K562 (cell line): ENCODE measurements at regions not wholly inside any gene's neighbourhood (a gene's known extent, or its start where the extent isn't known, plus 50 kb on each side); places are given as distances from the start of the nearest gene placed in this dataset.

Experiments
- ATAC-seq: fragments of 200-7000 bp; cut with Tn5 transposase; 3 replicates; pipeline ENCODE4 v1.9.1; 2020; ENCODE audit warnings: moderate library complexity
- BruUV-seq: library from RNA; stranded (reverse); fragments of 400-500 nt; replicated peaks from 2 replicates; lab custom pipeline; 2021; lab: Mats Ljungman, UMichigan
- CTCF ChIA-PET: fragments of 300-600 bp; formaldehyde crosslinking; extraction: SDS; loops from one replicate; lab custom pipeline; 2021; ENCODE audit warnings: low intra/inter-chr PET ratio; lab: Yijun Ruan, JAX
- POLR2A ChIA-PET: fragments of 300-600, 350-650 bp; sonication (Branson Sonifier 250); formaldehyde crosslinking; extraction: SDS; loops from one replicate; lab custom pipeline; 2021; ENCODE audit warnings: antibody characterized with exemption, inconsistent platforms; lab: Yijun Ruan, JAX
- DNase-seq, 4 experiments: peaks; one replicate each; pipeline versions ENCODE4 v3.0.0 to v3.0.0-alpha.2; 2011 to 2018; ENCODE audit warnings: low spot score in 3 of 4, mixed read lengths in 3 of 4; ENCODE audit errors: extremely low read depth in 1 of 4
- FAIRE-seq: peaks from 2 replicates; lab custom pipeline; 2011; peaks lifted over from hg19 to GRCh38; lab: Jason Lieb, UNC
- H2AFZ ChIP-seq: 2 replicates; pipeline ENCODE4 v1.6.0; 2011; ENCODE audit warnings: low read depth, low read length, control low read depth, inconsistent platforms
- H3K27ac ChIP-seq: fragments of 200-600 bp; 3 replicates; pipeline ENCODE4 v1.8.0; 2011; ENCODE audit warnings: low read depth, mild to moderate bottlenecking, control low read depth, inconsistent platforms, low read length, moderate library complexity, mixed read lengths; ENCODE audit errors: extremely low read depth
- H3K27me3 ChIP-seq, 2 experiments: fragments of 300-600 bp in 1 of 2; 2 replicates in 1 of 2; 3 replicates in 1 of 2; pipeline versions ENCODE4 v1.6.0 to v1.8.0; 2011; ENCODE audit warnings: inconsistent platforms in 2 of 2, low read length in 2 of 2, mild to moderate bottlenecking in 1 of 2, mixed read lengths in 1 of 2, moderate library complexity in 1 of 2; ENCODE audit not compliant: control insufficient read depth in 2 of 2, insufficient read depth in 2 of 2
- H3K36me3 ChIP-seq: fragments of 300-600 bp; 3 replicates; pipeline ENCODE4 v1.8.0; 2011; ENCODE audit warnings: mild to moderate bottlenecking, low read length, inconsistent platforms; ENCODE audit not compliant: control insufficient read depth, insufficient read depth
- H3K4me1 ChIP-seq, 2 experiments: fragments of 200-600 bp in 1 of 2; replicated peaks in 1 of 2; 2 replicates in 1 of 2; 3 replicates in 1 of 2; pipeline versions ENCODE4 v1.5.1 to v1.8.0; 2011; ENCODE audit warnings: inconsistent platforms in 2 of 2, low read length in 2 of 2, mild to moderate bottlenecking in 1 of 2, mixed read lengths in 1 of 2, moderate library complexity in 1 of 2; ENCODE audit not compliant: control insufficient read depth in 2 of 2, insufficient read depth in 2 of 2
- H3K4me2 ChIP-seq: 2 replicates; pipeline ENCODE4 v1.6.1; 2011; ENCODE audit warnings: low read length, control low read depth, inconsistent platforms, mixed read lengths; ENCODE audit not compliant: insufficient read depth
- H3K4me3 ChIP-seq: fragments of 200-600 bp; sonication (generic), shearing (Covaris generic); 2 replicates; pipeline ENCODE4 v1.5.1; 2016; ENCODE audit warnings: control low read depth, inconsistent platforms
- H3K79me2 ChIP-seq: fragments of 200-600 bp; 3 replicates; pipeline ENCODE4 v1.8.0; 2011; ENCODE audit warnings: low read length, inconsistent platforms; ENCODE audit not compliant: control insufficient read depth, insufficient read depth
- H3K9ac ChIP-seq, 2 experiments: 2 replicates each; pipeline versions ENCODE4 v1.6.0 to v1.6.1; 2011; ENCODE audit warnings: low read depth in 2 of 2, low read length in 2 of 2, control low read depth in 1 of 2, inconsistent platforms in 1 of 2, mild to moderate bottlenecking in 1 of 2, mixed read lengths in 1 of 2; ENCODE audit not compliant: insufficient read depth in 1 of 2
- H3K9me1 ChIP-seq: one replicate; pipeline ENCODE4 v1.6.0; 2011; ENCODE audit warnings: inconsistent platforms, mild to moderate bottlenecking, low read length, moderate library complexity; ENCODE audit not compliant: control insufficient read depth, insufficient read depth
- H3K9me3 ChIP-seq: replicated peaks from 2 replicates; pipeline ENCODE4 v1.5.1; 2011; ENCODE audit warnings: low read depth, low read length, inconsistent platforms; ENCODE audit not compliant: control insufficient read depth, insufficient read depth
- H4K20me1 ChIP-seq: replicated peaks from 2 replicates; pipeline ENCODE4 v1.6.1; 2011; ENCODE audit warnings: low read length, inconsistent platforms, mixed read lengths; ENCODE audit not compliant: control insufficient read depth, insufficient read depth
- BDP1 ChIP-seq: IDR thresholded peaks from 3 replicates; pipeline ENCODE4 v1.6.1; 2011; ENCODE audit not compliant: insufficient read length, insufficient read depth
- BRD4 ChIP-seq: fragments of 200-600 bp; sonication (generic); IDR thresholded peaks from 2 replicates; pipeline ENCODE4 v1.6.1; 2017; ENCODE audit warnings: inconsistent platforms
- COPS2 ChIP-seq: fragments of 450-650 bp; conservative IDR thresholded peaks from 2 replicates; pipeline ENCODE4 v1.6.1; 2016; ENCODE audit warnings: mild to moderate bottlenecking, moderate library complexity
- HDAC8 ChIP-seq: fragments of 450-650 bp; IDR thresholded peaks from 2 replicates; pipeline ENCODE4 v1.6.1; 2016; ENCODE audit warnings: mild to moderate bottlenecking, missing genetic modification characterization, moderate library complexity, missing compliant biosample characterization
- HNRNPUL1 ChIP-seq: fragments of 200-400 bp; formaldehyde crosslinking; IDR thresholded peaks from 2 replicates; pipeline ENCODE4 v1.6.1; 2017; ENCODE audit warnings: low read length
- POLR2A ChIP-seq: fragments of 450-650 bp; conservative IDR thresholded peaks from 2 replicates; pipeline ENCODE4 v1.6.1; 2016
- PTRF ChIP-seq: fragments of 450-650 bp; IDR thresholded peaks from 2 replicates; pipeline ENCODE4 v1.6.1; 2016; ENCODE audit warnings: mild to moderate bottlenecking, missing genetic modification characterization, missing compliant biosample characterization
- SRSF7 ChIP-seq: fragments of 200-400 bp; formaldehyde crosslinking; optimal IDR thresholded peaks from 2 replicates; pipeline ENCODE3; 2017; ENCODE audit warnings: mild to moderate bottlenecking, low read depth, low read length
- ZNF23 ChIP-seq: fragments of 250-450 bp; sonication (Bioruptor Pico); IDR thresholded peaks from 2 replicates; pipeline ENCODE4 v1.4.0; 2020; ENCODE audit warnings: mild to moderate bottlenecking
- WGBS: fragments of 100-300 bp; shearing (Covaris generic); methylation state at CpG from one replicate; pipeline ENCODE4 v1.1.6; 2016; ENCODE audit warnings: low coverage, mixed read lengths; ENCODE audit not compliant: insufficient coverage; ENCODE audit errors: missing lambda C conversion rate; 5-methylcytosine and 5-hydroxymethylcytosine counted together
- in situ Hi-C: fragments of 300-500 bp; cut with MboI; formaldehyde crosslinking; loops from 4 replicates; pipeline ENCODE4 v1.15.0; 2018; ENCODE audit warnings: inconsistent platforms, mixed read lengths
- intact Hi-C: fragments of 100-400 bp; cut with micrococcal nuclease; formaldehyde crosslinking; loops from 2 replicates; pipeline ENCODE4 v1.14.2; 2022
- TF ChIP-seq, protein P1 (sequence below): sonication (generic); formaldehyde crosslinking; IDR thresholded peaks from 2 replicates; pipeline ENCODE4 v1.8.0; 2023; ENCODE audit warnings: mild to moderate bottlenecking, missing genetic modification reagents
- TF ChIP-seq, protein P2 (sequence below): fragments of 450-650 bp; IDR thresholded peaks from 2 replicates; pipeline ENCODE4 v1.6.1; 2016; ENCODE audit warnings: missing biosample characterization, missing genetic modification characterization
- TF ChIP-seq, protein P3 (sequence below): fragments of 450-650 bp; IDR thresholded peaks from 2 replicates; pipeline ENCODE4 v1.6.1; 2016; ENCODE audit warnings: antibody characterized with exemption

DNA sequence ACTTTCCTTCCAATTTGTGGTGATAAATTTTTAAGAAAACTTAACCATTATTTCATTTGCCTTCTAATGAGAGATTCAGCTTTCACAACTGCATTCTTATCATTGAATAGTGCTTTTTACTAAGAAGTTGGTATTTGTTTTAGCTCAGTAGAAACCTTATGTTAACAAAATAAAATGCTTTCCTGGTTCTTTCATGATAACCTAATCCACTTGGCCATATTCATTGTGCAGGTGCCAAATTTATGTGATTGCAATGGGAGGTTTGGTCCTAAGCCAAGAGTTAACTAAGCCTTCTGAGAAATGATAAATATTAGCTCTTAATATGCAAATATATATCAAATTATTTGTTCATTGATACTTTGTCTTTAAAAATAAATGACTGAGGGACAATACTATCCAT, 141.1 kb upstream of the TLE4 start:
- intact Hi-C loops (no loop called here), in situ Hi-C loops (no loop called here)
- DNase-seq (no peak), FAIRE-seq (no peak), ATAC-seq (no peak)
- no peak overlapping the region for H3K4me3 ChIP-seq
- H3K9me1 ChIP-seq, result no peaks in the 10 kb centered on the region
- CTCF ChIA-PET, result no interaction called here
- no peak overlapping the region for H3K9ac ChIP-seq
- no peak overlapping the region for H3K27ac ChIP-seq
- POLR2A ChIA-PET, result no interaction called here
- no peaks in the 10 kb centered on the region for H3K9me3 ChIP-seq
- no peak overlapping the region for H2AFZ ChIP-seq
- H4K20me1 ChIP-seq, result no peaks in the 10 kb centered on the region
- BruUV-seq, result no TSS peak
- H3K4me1 ChIP-seq, result no peaks in the 10 kb centered on the region
- no peaks in the 10 kb centered on the region for H3K79me2 ChIP-seq
- no peak overlapping the region for H3K4me2 ChIP-seq
- no peak for TF ChIP-seq POLR2A
- no peak for TF ChIP-seq HNRNPUL1
- no peak for TF ChIP-seq BRD4
- no peaks in the 10 kb centered on the region for H3K36me3 ChIP-seq
- H3K27me3 ChIP-seq, result no peaks in the 10 kb centered on the region

DNA sequence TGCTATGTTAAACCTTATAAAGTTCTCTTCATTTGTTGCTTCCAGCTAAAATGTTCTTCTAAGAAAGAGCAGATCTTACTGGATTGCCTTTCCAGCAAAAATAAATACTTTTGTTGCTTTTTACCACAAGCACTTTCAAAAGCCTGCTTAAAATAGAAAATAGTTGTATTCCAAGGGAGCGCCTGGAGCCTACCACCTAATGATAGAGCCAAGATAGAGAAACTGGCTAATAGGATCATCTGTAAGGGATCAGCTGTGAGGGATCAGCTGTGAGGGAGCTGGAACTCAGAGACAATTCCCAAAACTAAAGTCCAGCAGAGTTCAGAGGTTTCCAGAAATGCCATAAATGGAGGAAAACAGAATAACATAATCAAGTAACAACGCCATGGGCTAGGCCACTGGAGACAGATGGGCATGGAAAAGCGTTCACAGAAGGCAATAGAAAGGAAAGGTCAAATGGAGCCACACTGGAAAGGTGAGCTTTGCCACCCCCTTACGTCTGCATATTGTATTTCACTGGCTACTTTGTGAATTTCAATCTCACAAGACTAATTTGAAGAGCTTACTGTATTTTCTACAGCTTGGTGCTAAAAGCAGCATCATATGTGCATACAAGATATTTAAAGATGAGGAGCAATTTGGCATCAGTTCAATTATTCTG, 140.6 kb upstream of the TLE4 start:
- Histone ChIP-seq H3K4me2 (no peak overlapping the region), H3K79me2 (no peaks in the 10 kb centered on the region), H3K4me3 (no peak overlapping the region), H3K27me3 (no peaks in the 10 kb centered on the region), H3K36me3 (no peaks in the 10 kb centered on the region), H4K20me1 (no peaks in the 10 kb centered on the region), H3K4me1 (no peaks in the 10 kb centered on the region), H3K9ac (no peak overlapping the region), H3K9me3 (no peaks in the 10 kb centered on the region), H3K27ac (no peak overlapping the region), H2AFZ (no peak overlapping the region), H3K9me1 (no peaks in the 10 kb centered on the region)
- TF ChIP-seq PTRF (tag), result no peak
- no peak for TF ChIP-seq BDP1
- TF ChIP-seq, protein P1, sequence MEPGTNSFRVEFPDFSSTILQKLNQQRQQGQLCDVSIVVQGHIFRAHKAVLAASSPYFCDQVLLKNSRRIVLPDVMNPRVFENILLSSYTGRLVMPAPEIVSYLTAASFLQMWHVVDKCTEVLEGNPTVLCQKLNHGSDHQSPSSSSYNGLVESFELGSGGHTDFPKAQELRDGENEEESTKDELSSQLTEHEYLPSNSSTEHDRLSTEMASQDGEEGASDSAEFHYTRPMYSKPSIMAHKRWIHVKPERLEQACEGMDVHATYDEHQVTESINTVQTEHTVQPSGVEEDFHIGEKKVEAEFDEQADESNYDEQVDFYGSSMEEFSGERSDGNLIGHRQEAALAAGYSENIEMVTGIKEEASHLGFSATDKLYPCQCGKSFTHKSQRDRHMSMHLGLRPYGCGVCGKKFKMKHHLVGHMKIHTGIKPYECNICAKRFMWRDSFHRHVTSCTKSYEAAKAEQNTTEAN (CRISPR knock-in tag), result no peak
- TF ChIP-seq, protein P2, sequence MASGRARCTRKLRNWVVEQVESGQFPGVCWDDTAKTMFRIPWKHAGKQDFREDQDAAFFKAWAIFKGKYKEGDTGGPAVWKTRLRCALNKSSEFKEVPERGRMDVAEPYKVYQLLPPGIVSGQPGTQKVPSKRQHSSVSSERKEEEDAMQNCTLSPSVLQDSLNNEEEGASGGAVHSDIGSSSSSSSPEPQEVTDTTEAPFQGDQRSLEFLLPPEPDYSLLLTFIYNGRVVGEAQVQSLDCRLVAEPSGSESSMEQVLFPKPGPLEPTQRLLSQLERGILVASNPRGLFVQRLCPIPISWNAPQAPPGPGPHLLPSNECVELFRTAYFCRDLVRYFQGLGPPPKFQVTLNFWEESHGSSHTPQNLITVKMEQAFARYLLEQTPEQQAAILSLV (tag), result no peak
- TF ChIP-seq, protein P3, sequence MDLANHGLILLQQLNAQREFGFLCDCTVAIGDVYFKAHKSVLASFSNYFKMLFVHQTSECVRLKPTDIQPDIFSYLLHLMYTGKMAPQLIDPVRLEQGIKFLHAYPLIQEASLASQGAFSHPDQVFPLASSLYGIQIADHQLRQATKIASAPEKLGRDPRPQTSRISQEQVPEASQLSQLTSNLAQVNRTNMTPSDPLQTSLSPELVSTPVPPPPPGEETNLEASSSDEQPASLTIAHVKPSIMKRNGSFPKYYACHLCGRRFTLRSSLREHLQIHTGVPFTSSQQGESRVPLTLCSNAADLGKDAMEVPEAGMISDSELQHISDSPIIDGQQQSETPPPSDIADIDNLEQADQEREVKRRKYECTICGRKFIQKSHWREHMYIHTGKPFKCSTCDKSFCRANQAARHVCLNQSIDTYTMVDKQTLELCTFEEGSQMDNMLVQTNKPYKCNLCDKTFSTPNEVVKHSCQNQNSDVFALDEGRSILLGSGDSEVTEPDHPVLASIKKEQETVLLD, result no peak
- TF ChIP-seq ZNF23, result no peak
- no peak for TF ChIP-seq HDAC8 (tag)
- no peak for TF ChIP-seq COPS2
- TF ChIP-seq SRSF7, result no peak
- CTCF ChIA-PET, result no interaction called here
- no peak for DNase-seq
- in situ Hi-C loops (no loop called here), intact Hi-C loops (no loop called here)
- no peak for ATAC-seq
- no peak for FAIRE-seq
- POLR2A ChIA-PET, result no interaction called here
- 0% methylated on average over 3 of the region's 4 CpGs for WGBS
- BruUV-seq, result no TSS peak
